DMS114 treated with DMSO at 0.1 percent for 48 hours (cell line): ENCODE measurements at regions not wholly inside any gene's neighbourhood (a gene's known extent, or its start where the extent isn't known, plus 50 kb on each side); places are given as distances from the start of the nearest gene placed in this dataset.

ENCODE experiments used
- DNase-seq: peaks from one replicate; lab custom pipeline; 2025; ENCODE audit not compliant: unreplicated experiment; lab: John Stamatoyannopoulos, UW

GRCh38 chr1:168865850-168866620, 137.0 kb upstream of the DPT start:
- no peak for DNase-seq

DNA sequence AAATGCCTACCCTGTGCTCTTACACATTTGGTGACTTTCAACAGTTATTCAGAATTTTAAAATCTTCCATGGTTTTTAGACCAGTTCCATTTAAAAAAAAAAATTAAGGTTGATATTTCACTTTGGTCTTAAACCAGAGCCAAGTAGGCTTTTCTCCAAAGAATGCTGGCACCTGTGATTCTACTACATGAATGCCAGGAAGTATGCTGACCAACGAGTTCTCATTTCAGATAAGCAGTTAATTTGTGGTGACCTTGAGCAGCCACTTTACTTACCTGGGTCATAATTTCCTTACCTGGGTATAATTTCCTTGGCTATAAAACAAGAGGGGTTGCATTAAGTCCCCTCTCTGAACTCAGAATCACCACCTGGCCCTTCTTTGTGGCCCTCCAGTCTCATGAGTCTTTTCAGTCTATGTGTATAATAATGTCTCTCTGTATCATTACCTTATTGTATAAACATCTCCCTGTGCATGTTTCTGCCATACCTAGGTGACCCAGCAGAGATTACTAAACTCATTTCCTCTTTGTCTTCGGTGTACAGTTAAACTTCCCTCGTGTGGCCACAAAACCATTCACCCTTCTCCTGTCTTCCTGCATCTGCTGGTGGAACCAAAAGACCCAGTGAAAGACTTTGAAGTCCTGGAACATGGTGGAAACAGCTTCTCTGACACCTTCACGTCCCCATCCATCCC, 139.1 kb upstream of the DPT start:
- no peak for DNase-seq

DNA sequence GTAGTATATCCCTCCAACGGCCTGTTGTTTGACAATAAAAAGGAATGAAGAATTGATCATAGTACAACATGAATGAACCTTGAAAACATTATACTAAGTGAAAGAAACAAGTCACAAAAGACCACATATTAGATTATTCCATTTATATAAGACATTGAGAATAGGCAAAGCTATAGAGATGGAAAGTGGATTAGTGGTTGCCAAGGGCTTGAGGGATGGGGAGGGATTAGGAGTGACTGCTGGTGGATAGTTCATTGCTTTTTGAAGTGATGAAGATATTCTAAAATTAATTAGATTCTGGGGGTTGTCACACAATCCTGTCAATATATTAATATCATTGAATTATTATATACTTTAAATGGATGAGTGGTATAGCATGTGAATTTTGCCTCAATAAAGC, 142.5 kb upstream of the DPT start:
- no peak for DNase-seq

- no peak for DNase-seq
Measured at GRCh38 chr1:168875831-168876230, 146.8 kb upstream of the DPT start.

DNA sequence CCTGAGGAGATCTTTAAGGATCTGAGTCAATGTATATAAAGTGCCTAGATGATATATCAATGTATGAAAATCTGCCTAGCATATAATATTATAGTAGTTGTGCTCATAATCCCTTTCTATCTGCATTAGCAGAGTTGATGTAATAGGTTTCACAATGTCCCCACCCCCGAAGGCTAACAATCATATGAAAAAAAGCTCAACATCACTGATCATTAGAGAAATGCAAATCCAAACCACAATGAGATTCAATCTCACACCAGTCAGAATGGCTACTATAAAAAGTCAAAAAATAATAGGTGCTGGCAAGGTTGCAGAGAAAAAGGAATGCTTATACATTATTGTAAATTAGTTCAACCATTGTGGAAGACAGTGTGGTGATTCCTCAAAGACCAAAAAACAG, 147.8 kb upstream of the DPT start:
- no peak for DNase-seq

DNA sequence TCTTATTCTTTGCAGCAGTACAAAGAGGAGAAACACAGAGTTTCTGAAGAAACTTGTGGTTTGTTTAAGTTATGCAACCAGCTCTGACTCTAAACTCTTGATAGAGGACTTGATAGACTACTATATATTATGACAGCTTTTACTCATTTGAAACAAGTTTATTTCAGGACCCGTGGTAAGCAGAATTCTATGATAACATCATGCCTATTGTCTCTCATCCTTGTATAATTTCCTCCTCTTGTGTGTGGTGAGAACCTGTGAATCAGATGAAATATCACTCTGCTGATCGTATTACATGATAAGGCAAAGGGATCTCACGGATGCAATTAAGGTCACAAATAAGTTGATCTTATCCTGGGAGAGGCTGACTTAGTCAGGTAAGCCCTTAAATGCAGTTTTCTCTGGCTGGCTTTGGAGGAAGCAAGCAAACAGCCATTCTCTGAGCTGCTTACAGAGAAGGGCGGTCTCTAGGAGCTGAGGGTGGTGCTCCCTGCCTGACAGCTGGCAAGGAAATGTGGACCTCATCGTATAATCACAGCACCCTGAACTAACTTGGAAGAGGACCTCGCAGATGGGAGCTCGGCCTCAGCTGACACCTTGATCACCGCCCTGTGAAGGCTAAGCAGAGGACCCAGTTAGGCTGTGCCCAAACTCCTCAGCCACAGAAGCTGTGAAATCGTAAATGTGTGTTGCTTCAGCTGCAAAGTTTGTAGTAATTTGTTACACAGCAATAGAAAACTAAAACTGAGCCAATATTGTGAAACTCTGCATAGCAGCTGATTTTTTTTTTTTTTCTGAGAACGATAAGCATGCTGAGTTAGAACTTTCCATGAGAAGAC, 151.1 kb upstream of the DPT start:
- DNase-seq: no peak

DNA sequence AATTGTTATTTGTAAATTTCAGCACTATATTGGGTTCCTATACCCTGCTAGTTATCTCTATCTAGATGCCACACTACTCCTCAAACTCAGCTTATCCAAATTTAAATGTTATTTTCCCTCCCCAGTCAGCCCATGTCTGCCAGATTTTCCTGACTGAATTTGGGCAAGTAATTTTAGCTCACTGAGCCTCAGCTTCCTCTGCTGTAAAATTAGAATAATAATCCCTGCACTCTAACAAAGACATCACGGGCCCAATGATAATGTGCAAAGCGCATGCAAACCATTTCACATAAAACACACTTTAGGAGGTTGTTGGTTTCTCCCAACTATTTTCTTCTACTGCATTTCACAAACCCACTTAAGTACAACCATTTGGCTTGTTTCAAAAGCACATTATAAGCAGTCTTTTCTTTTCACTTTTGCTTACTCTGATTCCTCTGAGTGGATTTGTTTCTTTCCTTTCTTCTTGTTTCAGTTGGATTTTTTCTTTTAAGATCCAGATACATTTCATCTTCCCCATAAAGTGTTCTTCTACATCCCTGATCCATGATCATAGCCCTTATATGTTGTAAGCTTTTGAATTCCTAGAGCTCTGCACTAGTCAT, 152.8 kb upstream of the DPT start:
- DNase-seq: no peak

DNA sequence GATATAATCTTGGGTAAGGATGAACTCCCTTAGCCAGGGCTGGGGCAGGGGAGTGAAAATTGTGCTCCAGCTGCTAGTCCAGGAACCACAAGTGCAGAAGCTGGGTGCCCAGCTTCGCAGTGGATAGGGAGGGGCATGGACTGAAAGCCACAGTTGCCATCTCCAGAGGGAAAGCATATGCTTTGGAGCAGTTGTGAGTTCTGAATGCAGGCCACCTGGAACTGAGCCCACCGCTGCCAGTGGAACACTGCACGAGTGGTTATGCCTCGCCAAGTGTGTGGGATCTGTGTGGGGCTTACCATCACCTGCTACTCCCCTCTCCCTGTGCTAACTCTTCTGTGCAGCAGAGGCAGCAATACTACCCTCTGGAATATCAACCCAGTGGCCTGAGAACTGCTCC, 158.4 kb upstream of the DPT start:
- no peak for DNase-seq

GRCh38 chr1:168888418-168888817, 159.4 kb upstream of the DPT start:
- DNase-seq: no peak

DNA sequence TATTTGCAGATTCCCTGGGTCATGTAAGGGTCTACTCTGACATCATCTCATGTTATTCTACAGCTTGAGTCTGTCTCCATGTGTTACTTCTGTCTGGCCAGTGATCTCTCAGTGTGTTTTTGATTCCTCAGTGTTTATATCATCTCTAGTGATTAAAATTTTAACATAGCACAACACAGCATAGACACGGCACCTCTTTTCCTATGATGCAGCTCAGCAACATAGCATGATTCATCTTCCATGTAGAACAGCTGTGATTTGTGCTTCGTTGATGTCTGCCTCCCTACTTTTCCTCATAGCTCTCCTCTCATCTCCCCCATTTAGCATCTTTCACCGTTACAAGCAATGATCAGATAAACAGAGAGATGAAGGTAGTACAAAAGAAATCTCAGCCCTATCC, 163.9 kb upstream of the DPT start:
- DNase-seq: no peak

GRCh38 chr1:168893359-168893801, 164.4 kb upstream of the DPT start:
- DNase-seq: no peak

DNA sequence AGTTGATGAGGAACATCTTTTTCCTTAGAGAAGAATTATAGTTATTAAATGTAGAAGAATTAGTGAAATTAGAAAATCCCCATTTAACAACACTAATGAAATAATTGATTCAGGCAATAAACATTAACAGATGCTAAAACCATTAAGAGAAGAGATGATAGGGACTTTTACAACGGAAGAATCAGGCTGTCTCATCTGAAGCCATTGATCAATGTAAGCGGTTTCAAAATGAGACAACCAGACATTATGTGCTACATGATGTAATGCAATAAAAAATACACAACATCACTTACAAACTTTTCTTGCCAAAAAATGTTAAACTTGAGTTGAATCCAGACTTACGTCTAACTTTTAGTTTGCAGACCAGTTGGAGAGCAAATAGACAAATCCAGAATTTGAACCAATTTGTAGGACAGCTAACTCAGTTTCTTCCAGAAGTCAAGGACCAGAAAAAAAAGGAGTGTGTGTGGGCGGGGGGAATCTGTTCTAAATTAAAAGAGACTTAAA, 165.4 kb upstream of the DPT start:
- DNase-seq: no peak

GRCh38 chr1:168897249-168897648, 168.2 kb upstream of the DPT start:
- no peak for DNase-seq

GRCh38 chr1:168903237-168903830, 174.3 kb upstream of the DPT start:
- no peak for DNase-seq

DNA sequence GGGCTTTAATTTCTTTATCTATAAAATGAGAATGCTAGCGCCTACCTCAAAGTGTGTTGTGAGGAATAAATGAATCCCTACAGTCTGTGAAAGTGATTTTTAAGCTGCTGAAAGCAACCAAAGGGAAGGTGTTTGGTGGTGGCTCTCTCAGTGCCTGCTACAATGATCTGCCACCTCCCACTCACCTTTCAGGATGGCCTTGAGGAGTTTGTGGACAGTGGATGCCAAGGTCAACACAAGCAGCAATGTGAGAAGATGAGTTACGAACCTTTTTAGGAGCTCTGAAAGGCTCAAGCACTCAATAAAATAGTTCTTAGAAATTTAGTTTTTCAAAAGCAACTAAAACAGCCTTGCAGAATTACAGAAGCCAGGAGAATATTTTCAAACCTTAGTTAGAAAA, 176.6 kb upstream of the DPT start:
- no peak for DNase-seq

GRCh38 chr1:168906367-168906766, 177.4 kb upstream of the DPT start:
- DNase-seq: no peak

- no peak for DNase-seq
Measured at GRCh38 chr1:168907053-168907452, 178.0 kb upstream of the DPT start.

GRCh38 chr1:168907786-168908348, 178.9 kb upstream of the DPT start:
- no peak for DNase-seq

DNA sequence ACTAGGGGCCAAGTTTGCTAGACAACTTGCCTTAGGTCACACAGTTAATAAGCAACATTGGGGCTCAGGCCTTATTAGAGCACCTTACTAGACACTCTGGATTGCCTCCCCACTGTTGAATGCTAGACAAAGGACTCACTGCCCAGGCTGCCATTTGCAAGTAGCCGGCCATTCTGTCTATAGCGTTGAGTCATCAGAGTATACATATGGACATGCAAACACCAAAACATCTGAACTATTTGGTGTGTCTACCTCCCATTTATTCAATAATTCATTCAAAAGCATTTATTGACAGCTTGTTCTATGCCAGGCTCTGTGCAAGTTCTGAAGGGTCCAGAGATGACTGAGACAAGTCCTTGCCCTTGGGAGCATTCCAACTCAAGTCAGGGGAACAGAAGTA, 181.4 kb upstream of the DPT start:
- DNase-seq: no peak

DNA sequence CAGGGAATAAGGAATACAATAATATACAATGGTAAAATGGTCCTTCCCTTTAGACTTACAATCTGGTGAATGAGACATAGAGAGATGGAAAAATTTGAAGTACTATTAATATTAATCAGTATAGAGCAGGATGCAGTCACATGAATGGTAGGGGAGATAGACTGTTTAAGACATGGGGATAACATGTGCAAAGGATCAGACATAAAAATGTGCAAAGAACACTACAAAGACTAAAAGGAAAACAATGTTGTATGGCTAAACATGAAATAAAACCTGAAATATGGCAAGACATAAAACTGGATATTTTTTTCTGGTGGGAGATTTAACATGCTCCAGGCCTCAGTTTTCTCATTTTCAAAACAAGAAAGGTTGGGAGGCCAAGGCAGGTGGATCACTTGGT, 182.4 kb upstream of the DPT start:
- no peak for DNase-seq
